Endothelial cell (in vitro differentiated cells): ENCODE measurements at regions not wholly inside any gene's neighbourhood (a gene's known extent, or its start where the extent isn't known, plus 50 kb on each side); places are given as distances from the start of the nearest gene placed in this dataset.

ENCODE experiments used
- DNase-seq: peaks from one replicate; pipeline ENCODE4 v3.0.0; 2021; ENCODE audit warnings: low spot score
- H3K27ac Mint-ChIP-seq: one replicate; pipeline ENCODE4 v1.8.0; 2021; ENCODE audit warnings: mixed read lengths, inconsistent platforms; ENCODE audit not compliant: unreplicated experiment
- H3K27me3 Mint-ChIP-seq: one replicate; pipeline ENCODE4 v1.8.0; 2021; ENCODE audit warnings: mild to moderate bottlenecking, moderate library complexity, mixed read lengths, inconsistent platforms; ENCODE audit not compliant: unreplicated experiment
- H3K36me3 Mint-ChIP-seq: one replicate; pipeline ENCODE4 v1.8.0; 2021; ENCODE audit warnings: mild to moderate bottlenecking, low read depth, mixed read lengths, inconsistent platforms; ENCODE audit not compliant: unreplicated experiment
- H3K4me1 Mint-ChIP-seq: one replicate; pipeline ENCODE4 v1.8.0; 2021; ENCODE audit warnings: mild to moderate bottlenecking, mixed read lengths, inconsistent platforms; ENCODE audit not compliant: unreplicated experiment
- H3K4me3 Mint-ChIP-seq: one replicate; pipeline ENCODE4 v1.8.0; 2021; ENCODE audit warnings: mild to moderate bottlenecking, mixed read lengths, inconsistent platforms; ENCODE audit not compliant: unreplicated experiment
- H3K9me3 Mint-ChIP-seq: one replicate; pipeline ENCODE4 v1.8.0; 2021; ENCODE audit warnings: mixed read lengths, inconsistent platforms; ENCODE audit not compliant: unreplicated experiment
- TF ChIP-seq, protein P1 (sequence below): fragments of 200-600 bp; sonication (generic); IDR thresholded peaks from one replicate; pipeline ENCODE4 v1.5.0; 2021; ENCODE audit warnings: antibody characterized with exemption; ENCODE audit not compliant: unreplicated experiment

- Mint-ChIP-seq H3K27ac (no peak overlapping the region), H3K4me3 (no peak overlapping the region), H3K9me3 (no peaks in the 10 kb centered on the region), H3K36me3 (no peaks in the 10 kb centered on the region), H3K27me3 (no peaks in the 10 kb centered on the region), H3K4me1 (peaks cover 5% of the 10 kb centered on the region)
- DNase-seq: no peak
- TF ChIP-seq, protein P1, sequence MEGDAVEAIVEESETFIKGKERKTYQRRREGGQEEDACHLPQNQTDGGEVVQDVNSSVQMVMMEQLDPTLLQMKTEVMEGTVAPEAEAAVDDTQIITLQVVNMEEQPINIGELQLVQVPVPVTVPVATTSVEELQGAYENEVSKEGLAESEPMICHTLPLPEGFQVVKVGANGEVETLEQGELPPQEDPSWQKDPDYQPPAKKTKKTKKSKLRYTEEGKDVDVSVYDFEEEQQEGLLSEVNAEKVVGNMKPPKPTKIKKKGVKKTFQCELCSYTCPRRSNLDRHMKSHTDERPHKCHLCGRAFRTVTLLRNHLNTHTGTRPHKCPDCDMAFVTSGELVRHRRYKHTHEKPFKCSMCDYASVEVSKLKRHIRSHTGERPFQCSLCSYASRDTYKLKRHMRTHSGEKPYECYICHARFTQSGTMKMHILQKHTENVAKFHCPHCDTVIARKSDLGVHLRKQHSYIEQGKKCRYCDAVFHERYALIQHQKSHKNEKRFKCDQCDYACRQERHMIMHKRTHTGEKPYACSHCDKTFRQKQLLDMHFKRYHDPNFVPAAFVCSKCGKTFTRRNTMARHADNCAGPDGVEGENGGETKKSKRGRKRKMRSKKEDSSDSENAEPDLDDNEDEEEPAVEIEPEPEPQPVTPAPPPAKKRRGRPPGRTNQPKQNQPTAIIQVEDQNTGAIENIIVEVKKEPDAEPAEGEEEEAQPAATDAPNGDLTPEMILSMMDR: no peak
These were observed 207.2 kb downstream of the VAPA start for GRCh38 chr18:10121028-10121427.

DNA sequence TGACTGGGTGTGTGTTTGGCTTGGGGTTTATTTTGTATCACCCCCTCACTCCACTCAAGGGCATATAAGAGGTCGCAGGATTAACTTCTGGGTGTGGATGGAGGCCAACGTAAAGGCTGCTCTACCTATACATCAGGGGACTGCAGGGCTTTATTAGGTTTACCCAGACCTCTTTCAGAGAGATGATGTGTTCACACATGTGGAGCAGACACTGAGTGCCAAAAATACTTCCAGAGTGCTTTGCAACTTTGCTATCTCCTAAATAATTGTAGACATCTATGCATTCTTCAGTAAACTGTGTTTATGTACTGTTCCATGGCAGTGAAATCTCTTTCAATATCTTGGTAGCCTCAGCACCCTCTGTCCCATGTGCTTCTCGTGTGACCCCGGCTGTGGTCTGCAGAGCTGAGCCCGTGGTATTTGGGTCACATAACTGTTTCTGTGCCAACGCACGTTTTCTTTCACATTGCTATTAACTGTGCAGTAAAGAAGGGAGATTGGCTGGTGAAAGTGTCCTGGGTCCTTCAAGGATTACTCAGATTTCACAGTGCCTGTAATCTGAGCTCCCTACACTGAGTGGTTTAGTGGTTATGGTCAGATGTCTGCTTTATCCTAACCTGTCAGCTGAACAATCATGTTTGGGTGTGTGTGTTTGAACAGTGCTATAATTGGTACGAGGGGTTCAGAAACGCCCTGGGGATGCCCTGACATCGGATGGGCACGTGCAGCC is 208.1 kb downstream of the VAPA start:
- Mint-ChIP-seq H3K4me1 (peaks cover 5% of the 10 kb centered on the region), H3K27ac (no peak overlapping the region), H3K9me3 (no peaks in the 10 kb centered on the region), H3K27me3 (no peaks in the 10 kb centered on the region), H3K4me3 (no peak overlapping the region), H3K36me3 (no peaks in the 10 kb centered on the region)
- DNase-seq: no peak
- TF ChIP-seq, protein P1: no peak

GRCh38 chr18:10122988-10123950 is 209.5 kb downstream of the VAPA start:
- TF ChIP-seq, protein P1: no peak
- H3K4me1 Mint-ChIP-seq: peaks cover 5% of the 10 kb centered on the region
- no peak overlapping the region for H3K27ac Mint-ChIP-seq
- H3K36me3 Mint-ChIP-seq: no peaks in the 10 kb centered on the region
- H3K4me3 Mint-ChIP-seq: no peak overlapping the region
- DNase-seq: no peak
- H3K27me3 Mint-ChIP-seq: no peaks in the 10 kb centered on the region
- no peaks in the 10 kb centered on the region for H3K9me3 Mint-ChIP-seq

GRCh38 chr18:10124071-10124470 is 210.3 kb downstream of the VAPA start:
- Mint-ChIP-seq H3K9me3 (no peaks in the 10 kb centered on the region), H3K27ac (no peak overlapping the region), H3K36me3 (no peaks in the 10 kb centered on the region), H3K4me3 (no peak overlapping the region), H3K27me3 (no peaks in the 10 kb centered on the region), H3K4me1 (peaks cover 5% of the 10 kb centered on the region)
- no peak for DNase-seq
- TF ChIP-seq, protein P1: no peak
